Mucosa of rectum (tissue), 2 donors: ENCODE measurements at regions not wholly inside any gene's neighbourhood (a gene's known extent, or its start where the extent isn't known, plus 50 kb on each side); places are given as distances from the start of the nearest gene placed in this dataset.

ENCODE experiments used
- H3K27ac ChIP-seq, 2 donors: one replicate each; pipeline ENCODE4 v1.7.0; 2013; ENCODE audit warnings: inconsistent platforms in 2 of 2, low read depth in 2 of 2, low read length in 2 of 2
- H3K27me3 ChIP-seq, 2 donors: one replicate each; pipeline ENCODE4 v1.7.0; 2013; ENCODE audit warnings: low read length in 2 of 2; ENCODE audit not compliant: control insufficient read depth in 2 of 2, insufficient read depth in 2 of 2
- H3K36me3 ChIP-seq, 2 donors: one replicate each; pipeline ENCODE4 v1.7.0; 2013; ENCODE audit warnings: low read length in 2 of 2; ENCODE audit not compliant: control insufficient read depth in 2 of 2, insufficient read depth in 2 of 2
- H3K4me1 ChIP-seq, 2 donors: one replicate each; pipeline ENCODE4 v1.7.0; 2013; ENCODE audit warnings: low read length in 2 of 2, mild to moderate bottlenecking in 1 of 2; ENCODE audit not compliant: control insufficient read depth in 2 of 2, insufficient read depth in 2 of 2
- H3K4me3 ChIP-seq, 2 donors: one replicate each; pipeline ENCODE4 v1.7.0; 2013; ENCODE audit warnings: low read length in 2 of 2
- H3K9ac ChIP-seq, 2 donors: one replicate each; pipeline ENCODE4 v1.7.0; 2013; ENCODE audit warnings: low read length in 2 of 2, low read depth in 1 of 2, mild to moderate bottlenecking in 1 of 2
- H3K9me3 ChIP-seq, 2 donors: one replicate each; pipeline ENCODE4 v1.7.0; 2013; ENCODE audit warnings: low read length in 2 of 2; ENCODE audit not compliant: control insufficient read depth in 2 of 2
- donor health status: healthy.
- donor health status: Normal muscosa, but diverticular disease.

GRCh38 chr1:60425528-60425927, 352.0 kb upstream of the C1orf87 start:
- Histone ChIP-seq H3K4me3 (no peak overlapping the region), H3K27me3 (no peaks in the 10 kb centered on the region), H3K4me1 (no peaks in the 10 kb centered on the region), H3K27ac (no peak overlapping the region), H3K9me3 (peaks cover 0 to 4% of the 10 kb centered on the region in 2 donors), H3K9ac (no peak overlapping the region), H3K36me3 (no peaks in the 10 kb centered on the region)

GRCh38 chr1:60423146-60423780, 349.7 kb upstream of the C1orf87 start:
- Histone ChIP-seq H3K36me3 (no peaks in the 10 kb centered on the region), H3K27me3 (no peaks in the 10 kb centered on the region), H3K4me3 (no peak overlapping the region), H3K9me3 (peaks cover 0 to 4% of the 10 kb centered on the region in 2 donors), H3K4me1 (no peaks in the 10 kb centered on the region), H3K9ac (no peak overlapping the region), H3K27ac (no peak overlapping the region)

DNA sequence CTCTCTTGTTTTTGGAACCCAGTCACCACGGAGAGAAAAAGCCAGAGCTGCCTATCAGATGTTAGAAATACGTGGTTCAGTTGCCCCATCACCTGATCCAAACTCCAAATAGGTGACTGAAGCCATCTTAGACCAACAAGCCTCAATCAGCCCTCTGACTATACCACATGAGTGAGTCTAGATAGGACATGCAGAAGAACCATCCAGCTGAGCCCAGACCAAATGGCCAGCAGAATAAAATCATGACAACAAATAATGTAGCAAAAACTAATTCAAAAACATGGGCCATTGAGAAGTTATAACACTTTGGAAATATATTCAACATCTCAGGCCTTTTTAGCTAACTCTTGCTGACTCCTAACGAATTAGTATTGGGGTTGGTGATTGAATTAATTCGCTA, 348.4 kb upstream of the C1orf87 start:
- Histone ChIP-seq H3K9me3 (peaks cover 0 to 4% of the 10 kb centered on the region in 2 donors), H3K36me3 (no peaks in the 10 kb centered on the region), H3K4me3 (no peak overlapping the region), H3K27me3 (no peaks in the 10 kb centered on the region), H3K4me1 (no peaks in the 10 kb centered on the region), H3K27ac (no peak overlapping the region), H3K9ac (no peak overlapping the region)

DNA sequence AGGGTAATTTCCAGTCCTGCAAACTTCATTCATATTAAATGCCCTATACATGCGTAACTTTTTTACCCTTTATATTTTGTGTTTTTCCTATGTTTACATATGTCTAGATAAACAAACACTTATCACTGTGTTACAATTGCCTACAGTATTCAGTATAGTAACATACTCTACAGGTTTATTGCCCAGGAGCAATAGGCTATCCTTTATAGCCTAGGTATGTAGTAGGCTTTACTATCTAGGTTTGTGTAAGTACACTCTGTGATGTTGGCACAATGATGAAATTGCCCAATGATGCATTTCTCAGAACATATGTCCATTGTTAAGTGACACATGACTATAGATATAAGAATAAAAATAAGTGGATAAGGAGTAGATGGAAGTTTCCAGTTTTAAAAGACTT, 345.5 kb upstream of the C1orf87 start:
- H3K4me1 ChIP-seq: no peaks in the 10 kb centered on the region
- peaks cover 0 to 4% of the 10 kb centered on the region in 2 donors for H3K9me3 ChIP-seq
- no peak overlapping the region for H3K9ac ChIP-seq
- H3K36me3 ChIP-seq: no peaks in the 10 kb centered on the region
- H3K27ac ChIP-seq: no peak overlapping the region
- H3K4me3 ChIP-seq: no peak overlapping the region
- no peaks in the 10 kb centered on the region for H3K27me3 ChIP-seq

- H3K9me3 ChIP-seq: no peaks in the 10 kb centered on the region
- no peak overlapping the region for H3K9ac ChIP-seq
- H3K27me3 ChIP-seq: no peaks in the 10 kb centered on the region
- H3K4me1 ChIP-seq: no peaks in the 10 kb centered on the region
- no peaks in the 10 kb centered on the region for H3K36me3 ChIP-seq
- H3K27ac ChIP-seq: no peak overlapping the region
- no peak overlapping the region for H3K4me3 ChIP-seq
Observed at GRCh38 chr1:60415696-60416095, 342.1 kb upstream of the C1orf87 start.

GRCh38 chr1:60413091-60413490, 339.5 kb upstream of the C1orf87 start:
- Histone ChIP-seq H3K9ac (no peak overlapping the region), H3K4me3 (no peak overlapping the region), H3K27me3 (no peaks in the 10 kb centered on the region), H3K36me3 (no peaks in the 10 kb centered on the region), H3K9me3 (no peaks in the 10 kb centered on the region), H3K27ac (no peak overlapping the region), H3K4me1 (no peaks in the 10 kb centered on the region)

- H3K36me3 ChIP-seq: no peaks in the 10 kb centered on the region
- no peak overlapping the region for H3K27ac ChIP-seq
- no peaks in the 10 kb centered on the region for H3K9me3 ChIP-seq
- no peak overlapping the region for H3K4me3 ChIP-seq
- no peaks in the 10 kb centered on the region for H3K4me1 ChIP-seq
- H3K27me3 ChIP-seq: no peaks in the 10 kb centered on the region
- no peak overlapping the region for H3K9ac ChIP-seq
Observed at GRCh38 chr1:60411591-60411990, 338.0 kb upstream of the C1orf87 start.

DNA sequence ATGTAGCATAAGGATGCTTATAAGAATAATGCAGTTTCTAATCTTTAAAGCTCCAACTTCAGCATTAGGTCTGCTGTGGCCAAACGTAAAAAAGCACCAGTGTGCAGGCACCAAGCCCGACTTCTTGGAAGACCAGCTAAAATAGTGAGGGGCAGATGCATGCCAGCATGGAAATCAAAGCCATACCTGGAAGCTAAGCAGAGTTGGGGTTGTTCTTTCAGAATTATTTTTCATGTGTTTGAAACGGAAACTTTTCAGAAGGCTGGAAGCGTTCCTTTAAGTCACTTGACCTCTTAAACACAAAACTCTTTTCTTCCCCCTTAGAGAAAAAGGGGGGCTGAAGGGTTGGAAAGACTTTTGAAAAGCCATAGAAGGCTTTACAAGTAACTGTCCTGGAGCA, 329.2 kb upstream of the C1orf87 start:
- no peak overlapping the region for H3K27ac ChIP-seq
- H3K9me3 ChIP-seq: no peaks in the 10 kb centered on the region
- no peak overlapping the region for H3K9ac ChIP-seq
- no peak overlapping the region for H3K4me3 ChIP-seq
- H3K36me3 ChIP-seq: no peaks in the 10 kb centered on the region
- H3K4me1 ChIP-seq: no peaks in the 10 kb centered on the region
- H3K27me3 ChIP-seq: no peaks in the 10 kb centered on the region

GRCh38 chr1:60402216-60402615, 328.6 kb upstream of the C1orf87 start:
- Histone ChIP-seq H3K27ac (no peak overlapping the region), H3K4me3 (no peak overlapping the region), H3K27me3 (no peaks in the 10 kb centered on the region), H3K9ac (no peak overlapping the region), H3K4me1 (no peaks in the 10 kb centered on the region), H3K9me3 (no peaks in the 10 kb centered on the region), H3K36me3 (no peaks in the 10 kb centered on the region)

DNA sequence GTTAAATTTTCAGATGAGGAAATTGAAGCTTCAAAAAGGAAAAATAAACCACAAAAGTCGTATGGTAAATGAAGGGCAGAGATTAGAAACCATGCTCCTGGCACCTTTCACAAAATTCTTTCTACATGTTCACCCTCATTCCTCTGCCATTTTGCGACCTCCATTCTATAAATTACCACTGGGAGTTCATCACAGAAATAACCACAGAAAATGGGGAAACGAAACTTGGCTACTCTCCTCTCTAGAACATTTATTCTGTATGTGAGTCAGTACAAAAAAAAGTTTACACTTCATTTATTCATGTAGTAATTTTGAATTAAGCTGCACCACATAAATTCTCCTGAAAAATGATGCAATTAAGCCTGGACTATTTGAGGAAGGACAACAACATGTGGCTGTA, 320.9 kb upstream of the C1orf87 start:
- H3K4me3 ChIP-seq: no peak overlapping the region
- H3K27ac ChIP-seq: no peak overlapping the region
- no peaks in the 10 kb centered on the region for H3K9me3 ChIP-seq
- H3K4me1 ChIP-seq: no peaks in the 10 kb centered on the region
- no peak overlapping the region for H3K9ac ChIP-seq
- H3K27me3 ChIP-seq: no peaks in the 10 kb centered on the region
- H3K36me3 ChIP-seq: no peaks in the 10 kb centered on the region
